ENCODE measurements at regions not wholly inside any gene's neighbourhood (a gene's known extent, or its start where the extent isn't known, plus 50 kb on each side); places are given as distances from the start of the nearest gene placed in this dataset.

DNA sequence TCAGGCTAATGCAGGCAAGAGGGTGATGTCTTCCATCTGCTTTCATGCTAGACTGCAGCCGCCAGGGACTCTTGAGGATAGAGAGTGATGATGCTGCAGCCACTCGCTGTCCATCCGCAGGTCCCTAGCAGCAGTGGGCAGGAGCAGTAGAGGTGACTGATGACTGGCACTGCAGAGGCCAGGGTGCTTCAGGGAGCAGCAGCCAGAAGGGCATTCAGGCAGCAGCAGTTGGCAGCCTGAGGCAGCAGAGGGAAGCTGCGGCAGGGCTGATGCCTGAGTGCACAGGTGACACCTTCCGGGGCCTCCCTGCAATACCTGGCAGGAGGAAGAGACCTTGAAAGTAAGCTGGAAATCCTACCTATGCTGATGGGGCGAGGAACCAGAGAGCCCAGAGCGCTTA, 214.2 kb downstream of the ICOS start:
- TF ChIP-seq, protein P1, sequence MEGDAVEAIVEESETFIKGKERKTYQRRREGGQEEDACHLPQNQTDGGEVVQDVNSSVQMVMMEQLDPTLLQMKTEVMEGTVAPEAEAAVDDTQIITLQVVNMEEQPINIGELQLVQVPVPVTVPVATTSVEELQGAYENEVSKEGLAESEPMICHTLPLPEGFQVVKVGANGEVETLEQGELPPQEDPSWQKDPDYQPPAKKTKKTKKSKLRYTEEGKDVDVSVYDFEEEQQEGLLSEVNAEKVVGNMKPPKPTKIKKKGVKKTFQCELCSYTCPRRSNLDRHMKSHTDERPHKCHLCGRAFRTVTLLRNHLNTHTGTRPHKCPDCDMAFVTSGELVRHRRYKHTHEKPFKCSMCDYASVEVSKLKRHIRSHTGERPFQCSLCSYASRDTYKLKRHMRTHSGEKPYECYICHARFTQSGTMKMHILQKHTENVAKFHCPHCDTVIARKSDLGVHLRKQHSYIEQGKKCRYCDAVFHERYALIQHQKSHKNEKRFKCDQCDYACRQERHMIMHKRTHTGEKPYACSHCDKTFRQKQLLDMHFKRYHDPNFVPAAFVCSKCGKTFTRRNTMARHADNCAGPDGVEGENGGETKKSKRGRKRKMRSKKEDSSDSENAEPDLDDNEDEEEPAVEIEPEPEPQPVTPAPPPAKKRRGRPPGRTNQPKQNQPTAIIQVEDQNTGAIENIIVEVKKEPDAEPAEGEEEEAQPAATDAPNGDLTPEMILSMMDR (IDR thresholded peaks at IDR 0.05; ENCODE audit: borderline replicate concordance, insufficient read depth, low read depth, low read length) = no peak
- H3K4me3 ChIP-seq (ENCODE audit: low read depth, low read length) = no peak overlapping the region

DNA sequence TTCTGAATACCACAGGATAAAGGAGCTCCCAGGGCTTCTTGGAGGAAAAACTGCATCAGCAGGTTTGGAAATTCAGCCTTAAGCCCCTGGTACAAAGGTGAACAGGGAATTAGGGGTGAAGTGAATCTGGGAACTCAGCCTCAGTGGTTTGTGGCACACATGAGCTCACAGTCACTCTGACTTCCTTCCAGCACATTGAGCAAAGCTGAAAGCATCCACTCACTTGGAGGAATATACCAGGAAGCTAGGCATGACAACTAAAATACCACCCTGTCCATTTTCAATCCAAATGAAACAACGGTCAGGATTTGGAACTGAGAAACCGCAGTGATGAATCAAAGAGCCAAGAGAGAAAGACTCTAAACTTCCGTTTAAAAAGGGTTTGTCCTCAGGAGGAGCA, 216.1 kb downstream of the ICOS start:
- TF ChIP-seq, protein P1 (IDR thresholded peaks at IDR 0.05; ENCODE audit: borderline replicate concordance, insufficient read depth, low read depth, low read length) = no peak
- H3K4me3 ChIP-seq (ENCODE audit: low read depth, low read length) = no peak overlapping the region

- TF ChIP-seq, protein P1 (IDR thresholded peaks at IDR 0.05; ENCODE audit: borderline replicate concordance, insufficient read depth, low read depth, low read length) = no peak
- no peak overlapping the region for H3K4me3 ChIP-seq (ENCODE audit: low read depth, low read length)
Measured at GRCh38 chr2:204154863-204155262, 218.3 kb downstream of the ICOS start.

- no peak overlapping the region for H3K4me3 ChIP-seq (ENCODE audit: low read depth, low read length)
- TF ChIP-seq, protein P1 (IDR thresholded peaks at IDR 0.05; ENCODE audit: borderline replicate concordance, insufficient read depth, low read depth, low read length) = no peak
Measured at GRCh38 chr2:204156456-204156855, 219.9 kb downstream of the ICOS start.

GRCh38 chr2:204157684-204158083, 221.1 kb downstream of the ICOS start:
- H3K4me3 ChIP-seq (ENCODE audit: low read depth, low read length) = no peak overlapping the region
- TF ChIP-seq, protein P1 (IDR thresholded peaks at IDR 0.05; ENCODE audit: borderline replicate concordance, insufficient read depth, low read depth, low read length) = no peak

- no peak overlapping the region for H3K4me3 ChIP-seq (ENCODE audit: low read depth, low read length)
- TF ChIP-seq, protein P1 (IDR thresholded peaks at IDR 0.05; ENCODE audit: borderline replicate concordance, insufficient read depth, low read depth, low read length) = no peak
Measured at GRCh38 chr2:204159526-204159925, 223.0 kb downstream of the ICOS start.

GRCh38 chr2:204160989-204161388, 224.4 kb downstream of the ICOS start:
- TF ChIP-seq, protein P1 (IDR thresholded peaks at IDR 0.05; ENCODE audit: borderline replicate concordance, insufficient read depth, low read depth, low read length) = no peak

More at GRCh38 chr2:204160989-204161388, 224.4 kb downstream of the ICOS start:
- H3K4me3 ChIP-seq (ENCODE audit: low read depth, low read length) = no peak overlapping the region

Measured in GM12875 (cell line).